GM23248 (cell line): ENCODE measurements at regions not wholly inside any gene's neighbourhood (a gene's known extent, or its start where the extent isn't known, plus 50 kb on each side); places are given as distances from the start of the nearest gene placed in this dataset.

Experiments
- EZH2 ChIP-seq: fragments of 200-600 bp; sonication (generic); IDR thresholded peaks from 2 replicates; pipeline ENCODE4 v1.6.1; 2018; ENCODE audit warnings: antibody characterized with exemption, mild to moderate bottlenecking; ENCODE audit not compliant: insufficient read depth, poor library complexity, severe bottlenecking
- EZH2phosphoT487 ChIP-seq: fragments of 200-600 bp; sonication (generic); IDR thresholded peaks from 2 replicates; pipeline ENCODE4 v1.6.1; 2018; ENCODE audit warnings: antibody characterized with exemption, moderate library complexity, mild to moderate bottlenecking, low read depth; ENCODE audit not compliant: insufficient read depth

GRCh38 chr14:48580692-48581091, 905.3 kb upstream of the MDGA2 start:
- TF ChIP-seq EZH2phosphoT487: no peak
- TF ChIP-seq EZH2: no peak
